ENCODE measurements at regions not wholly inside any gene's neighbourhood (a gene's known extent, or its start where the extent isn't known, plus 50 kb on each side); places are given as distances from the start of the nearest gene placed in this dataset.

DNA sequence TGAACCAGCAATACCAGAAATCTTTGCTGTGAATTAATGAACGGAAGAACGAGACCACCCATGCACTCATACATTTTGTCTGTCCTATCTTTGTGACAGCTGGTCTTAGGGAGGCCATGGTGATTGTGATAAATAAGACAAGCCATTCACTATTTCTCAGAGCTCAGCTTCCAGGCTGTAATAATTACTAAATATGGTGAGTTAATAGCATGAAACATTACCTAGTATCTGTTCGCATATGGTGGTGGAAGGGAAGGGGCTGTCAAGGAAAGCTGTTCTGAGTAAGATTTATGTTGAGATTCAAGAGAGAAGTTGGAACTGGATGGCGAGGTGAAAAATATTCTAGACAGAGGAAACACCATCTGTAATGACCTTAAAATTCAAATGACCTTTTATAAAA is 719.0 kb upstream of the ZNF385D start:
- POLR2A ChIA-PET = no interaction called here
- Histone ChIP-seq H3K4me2 (ENCODE audit: low read length) (no peak overlapping the region), H3K9me3 (ENCODE audit: control insufficient read depth in 1 of 2, insufficient read depth in 1 of 2, low read depth in 1 of 2, low read length in 2 of 2) (peaks cover 0 to 10% of the 10 kb centered on the region in 2 experiments; a peak in 2 of 4 replicates), H3K4me1 (ENCODE audit: control insufficient read depth in 1 of 2, insufficient read depth in 2 of 2, low read length in 2 of 2) (no peaks in the 10 kb centered on the region), H3K9me2 (ENCODE audit: insufficient read depth) (no peaks in the 10 kb centered on the region), H4K20me1 (ENCODE audit: insufficient read depth) (no peaks in the 10 kb centered on the region), H3K36me3 (ENCODE audit: control insufficient read depth in 1 of 2, insufficient read depth in 2 of 2, low read length in 2 of 2) (no peaks in the 10 kb centered on the region), H3K79me2 (ENCODE audit: insufficient read depth, low read length) (no peaks in the 10 kb centered on the region), H3K9ac (ENCODE audit: low read length) (no peak overlapping the region), H2AFZ (ENCODE audit: low read depth, low read length, poor library complexity, severe bottlenecking) (no peak overlapping the region), H3K27ac (ENCODE audit: low read depth, low read length) (no peak overlapping the region), H3K27me3 (ENCODE audit: insufficient read depth, low read length) (no peaks in the 10 kb centered on the region), H3K4me3 (replicated peaks in 1 of 2; ENCODE audit: low read depth in 1 of 2, low read length in 2 of 2) (no peak overlapping the region)
- no TSS peak for BruUV-seq (replicated peaks)
- TF ChIP-seq CEBPB (IDR thresholded peaks at IDR 0.05; ENCODE audit: low read depth) (no peak), SRF (IDR thresholded peaks at IDR 0.05; ENCODE audit: low read depth) (no peak), ZNF274 (IDR thresholded peaks at IDR 0.05; ENCODE audit: low read depth, low read length) (no peak), REST (IDR thresholded peaks at IDR 0.05; ENCODE audit: low read depth) (no peak), SIN3A (IDR thresholded peaks at IDR 0.05; ENCODE audit: low read depth) (no peak), CBX3 (IDR thresholded peaks at IDR 0.05; ENCODE audit: low read depth) (no peak), POLR2AphosphoS5 (IDR thresholded peaks at IDR 0.05; ENCODE audit: low read depth, low read length) (no peak), ZBTB33 (IDR thresholded peaks at IDR 0.05; ENCODE audit: extremely low read depth, insufficient replicate concordance, low read length) (no peak), EZH2 (IDR thresholded peaks at IDR 0.05) (no peak), TCF7L2 (IDR thresholded peaks at IDR 0.05; ENCODE audit: borderline replicate concordance, extremely low read depth, insufficient read depth, insufficient read length) (no peak)
- TF ChIP-seq, protein P1, sequence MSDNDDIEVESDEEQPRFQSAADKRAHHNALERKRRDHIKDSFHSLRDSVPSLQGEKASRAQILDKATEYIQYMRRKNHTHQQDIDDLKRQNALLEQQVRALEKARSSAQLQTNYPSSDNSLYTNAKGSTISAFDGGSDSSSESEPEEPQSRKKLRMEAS (IDR thresholded peaks at IDR 0.05) = no peak
- TF ChIP-seq, protein P2, sequence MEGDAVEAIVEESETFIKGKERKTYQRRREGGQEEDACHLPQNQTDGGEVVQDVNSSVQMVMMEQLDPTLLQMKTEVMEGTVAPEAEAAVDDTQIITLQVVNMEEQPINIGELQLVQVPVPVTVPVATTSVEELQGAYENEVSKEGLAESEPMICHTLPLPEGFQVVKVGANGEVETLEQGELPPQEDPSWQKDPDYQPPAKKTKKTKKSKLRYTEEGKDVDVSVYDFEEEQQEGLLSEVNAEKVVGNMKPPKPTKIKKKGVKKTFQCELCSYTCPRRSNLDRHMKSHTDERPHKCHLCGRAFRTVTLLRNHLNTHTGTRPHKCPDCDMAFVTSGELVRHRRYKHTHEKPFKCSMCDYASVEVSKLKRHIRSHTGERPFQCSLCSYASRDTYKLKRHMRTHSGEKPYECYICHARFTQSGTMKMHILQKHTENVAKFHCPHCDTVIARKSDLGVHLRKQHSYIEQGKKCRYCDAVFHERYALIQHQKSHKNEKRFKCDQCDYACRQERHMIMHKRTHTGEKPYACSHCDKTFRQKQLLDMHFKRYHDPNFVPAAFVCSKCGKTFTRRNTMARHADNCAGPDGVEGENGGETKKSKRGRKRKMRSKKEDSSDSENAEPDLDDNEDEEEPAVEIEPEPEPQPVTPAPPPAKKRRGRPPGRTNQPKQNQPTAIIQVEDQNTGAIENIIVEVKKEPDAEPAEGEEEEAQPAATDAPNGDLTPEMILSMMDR (IDR thresholded peaks at IDR 0.05 in 2 of 3, conservative IDR thresholded peaks at IDR 0.05 in 1 of 3; ENCODE audit: borderline replicate concordance in 1 of 3, insufficient read depth in 1 of 3, low read depth in 2 of 3, low read length in 2 of 3) = no peak
- ATAC-seq = no peak
- no peak for DNase-seq (ENCODE audit: low read depth, low spot score)
- CTCF ChIA-PET = no interaction called here
- RAD21 ChIA-PET (ENCODE audit: low non-redundant PET in 1 of 2, low total read pairs in 2 of 2, uncharacterized antibody in 2 of 2, unreplicated experiment in 2 of 2) = no interaction called here
- intact Hi-C loops (cut with micrococcal nuclease) = no loop called here
